Transverse colon (tissue), 4 donors: ENCODE measurements at regions not wholly inside any gene's neighbourhood (a gene's known extent, or its start where the extent isn't known, plus 50 kb on each side); places are given as distances from the start of the nearest gene placed in this dataset.

Experiments
- DNase-seq: peaks from one replicate; pipeline ENCODE4 v3.0.0-alpha.2; 2019
- H3K27ac ChIP-seq, 4 donors: fragments of 200-600 bp; sonication (generic); 2 replicates each; pipeline ENCODE4 v1.5.1; 2016 to 2018; ENCODE audit warnings: inconsistent platforms in 4 of 4
- H3K27me3 ChIP-seq: fragments of 200-600 bp; sonication (generic); 2 replicates; pipeline ENCODE4 v1.5.1; 2017; ENCODE audit warnings: inconsistent platforms
- H3K36me3 ChIP-seq, 4 donors: fragments of 200-600 bp; sonication (generic); 2 replicates each; pipeline ENCODE4 v1.5.1; 2017 to 2019; ENCODE audit warnings: inconsistent platforms in 4 of 4
- H3K4me1 ChIP-seq, 4 donors: fragments of 200-600 bp; sonication (generic); 2 replicates each; pipeline ENCODE4 v1.5.1; 2017 to 2020; ENCODE audit warnings: inconsistent platforms in 4 of 4
- H3K4me3 ChIP-seq, 4 donors: fragments of 200-600 bp; sonication (generic); 1 replicate in 1 of 4; 2 replicates in 3 of 4; pipeline versions ENCODE4 v1.5.1 to v1.6.1; 2017 to 2019; ENCODE audit warnings: inconsistent platforms in 4 of 4
- H3K9me3 ChIP-seq, 2 donors: fragments of 200-600 bp; sonication (generic); 2 replicates each; pipeline ENCODE4 v1.5.1; 2017 to 2019; ENCODE audit warnings: inconsistent platforms in 2 of 2
- CTCF ChIP-seq, 5 experiments: fragments of 200-600 bp in 3 of 5; fragments of 450-650 bp in 2 of 5; sonication (generic) in 3 of 5; IDR thresholded peaks; 1 replicate in 2 of 5; 2 replicates in 3 of 5; pipeline ENCODE4 v1.5.1; 2016 to 2017; ENCODE audit warnings: antibody characterized with exemption in 5 of 5, inconsistent platforms in 3 of 5, mild to moderate bottlenecking in 2 of 5, moderate library complexity in 1 of 5
- EP300 ChIP-seq: sonication (generic); formaldehyde crosslinking; IDR thresholded peaks from one replicate; pipeline ENCODE4 v1.6.1; 2017; ENCODE audit warnings: antibody characterized with exemption, low read depth
- POLR2A ChIP-seq: fragments of 450-650 bp; IDR thresholded peaks from one replicate; pipeline ENCODE4 v1.6.1; 2016; ENCODE audit warnings: antibody characterized with exemption, mild to moderate bottlenecking, moderate library complexity
- POLR2AphosphoS5 ChIP-seq, 3 donors: sonication (generic); formaldehyde crosslinking; IDR thresholded peaks; one replicate each; pipeline ENCODE4 v1.6.1; 2016; ENCODE audit warnings: antibody characterized with exemption in 3 of 3
- WGBS, 2 donors: methylation state at CpG; one replicate each; pipeline ENCODE4 v1.1.5; 2018; ENCODE audit warnings: low coverage in 1 of 2; 5-methylcytosine and 5-hydroxymethylcytosine counted together
- in situ Hi-C, 4 donors: fragments of 200-750 bp; cut with MboI; loops; one replicate each; pipeline versions ENCODE4 v1.15.0 to v1.15.1; 2017; ENCODE audit warnings: low sequenced_read_pairs in 3 of 4, low pct_ligation_motif_present in 1 of 4, low pct_unique_long_range_greater_than_20kb in 1 of 4
- intact Hi-C: fragments of 100-400 bp; cut with DNase I; formaldehyde crosslinking; loops from one replicate; pipeline ENCODE4 v1.15.1; 2023; ENCODE audit warnings: low total_unique reads

GRCh38 chr1:165080253-165080896, 276.1 kb downstream of the LMX1A start:
- no peak for DNase-seq
- no peak overlapping the region for H3K4me3 ChIP-seq
- intact Hi-C loops (no loop called here), in situ Hi-C loops (no loop called here)
- H3K4me1 ChIP-seq, result no peaks in the 10 kb centered on the region
- no peaks in the 10 kb centered on the region for H3K27me3 ChIP-seq
- no peak overlapping the region for H3K27ac ChIP-seq
- no peaks in the 10 kb centered on the region for H3K36me3 ChIP-seq
- WGBS, 2 donors, result 17 to 36% methylated on average over 1 to 4 of the region's 4 CpGs
- no peaks in the 10 kb centered on the region for H3K9me3 ChIP-seq
- TF ChIP-seq EP300 (no peak), POLR2AphosphoS5 (IDR thresholded peaks at IDR 0.05) (no peak), POLR2A (no peak), CTCF (IDR thresholded peaks at IDR 0.05) (no peak)

GRCh38 chr1:165078391-165078790, 278.1 kb downstream of the LMX1A start:
- intact Hi-C loops, result no loop called here
- in situ Hi-C loops, result no loop called here

GRCh38 chr1:165075725-165076370, 280.7 kb downstream of the LMX1A start:
- no peak for DNase-seq
- Histone ChIP-seq H3K4me3 (no peak overlapping the region), H3K36me3 (no peaks in the 10 kb centered on the region), H3K9me3 (no peaks in the 10 kb centered on the region), H3K27me3 (no peaks in the 10 kb centered on the region), H3K4me1 (peaks cover 0 to 6% (median 3%) of the 10 kb centered on the region in 4 donors), H3K27ac (no peak overlapping the region)
- TF ChIP-seq POLR2A (no peak), CTCF (IDR thresholded peaks at IDR 0.05) (peak; percentile 28 to 50 (median 40))
- in situ Hi-C loops, result no loop called here
- 61 to 62% methylated on average over 4 to 6 of the region's 6 CpGs for WGBS, 2 donors
- intact Hi-C loops, result no loop called here

More at GRCh38 chr1:165078391-165078790, 278.1 kb downstream of the LMX1A start:
- H3K9me3 ChIP-seq, result no peaks in the 10 kb centered on the region
- TF ChIP-seq POLR2AphosphoS5 (IDR thresholded peaks at IDR 0.05), result no peak
- no peaks in the 10 kb centered on the region for H3K27me3 ChIP-seq
- no peaks in the 10 kb centered on the region for H3K4me1 ChIP-seq
- no peak for DNase-seq
- H3K27ac ChIP-seq, result no peak overlapping the region
- no peak overlapping the region for H3K4me3 ChIP-seq
- H3K36me3 ChIP-seq, result no peaks in the 10 kb centered on the region

- H3K27me3 ChIP-seq, result no peaks in the 10 kb centered on the region
- no peak overlapping the region for H3K4me3 ChIP-seq
- TF ChIP-seq EP300 (no peak), CTCF (IDR thresholded peaks at IDR 0.05) (peak; percentile 68 to 82 (median 76)), POLR2A (no peak)
- H3K27ac ChIP-seq, result no peak overlapping the region
- H3K9me3 ChIP-seq, result no peaks in the 10 kb centered on the region
- 29 to 31% methylated on average over 7 of the region's 7 CpGs for WGBS, 2 donors
- no peak for DNase-seq
- H3K4me1 ChIP-seq, result peaks cover 0 to 27% (median 13%) of the 10 kb centered on the region in 4 donors
- in situ Hi-C loops (loop anchor here (25.0 kb wide), 3 partner anchors 286 to 1661 kb away; no protein-coding TSS in a partner anchor), intact Hi-C loops (no loop called here)
- no peaks in the 10 kb centered on the region for H3K36me3 ChIP-seq
Observed at GRCh38 chr1:165073185-165074007, 283.1 kb downstream of the LMX1A start.
